Spinal cord (tissue), 9 donors: ENCODE measurements at regions not wholly inside any gene's neighbourhood (a gene's known extent, or its start where the extent isn't known, plus 50 kb on each side); places are given as distances from the start of the nearest gene placed in this dataset.
"Not testable (repeated sequence)": the region's sequence is repeated elsewhere in the genome, so short reads cannot be mapped to it uniquely, and the experiment has no call there.

Source experiments
- DNase-seq, 6 donors: peaks; one replicate each; pipeline versions ENCODE4 v3.0.0 to v3.0.0-alpha.2; 2013 to 2015; ENCODE audit warnings: low spot score in 6 of 6, low read depth in 4 of 6
- H3K27ac ChIP-seq: one replicate; pipeline ENCODE4 v1.5.1; 2013; ENCODE audit warnings: low read depth, low read length, control low read depth
- H3K27me3 ChIP-seq: one replicate; pipeline ENCODE4 v1.6.1; 2013; ENCODE audit warnings: low read length; ENCODE audit not compliant: control insufficient read depth, insufficient read depth
- H3K36me3 ChIP-seq: one replicate; pipeline ENCODE4 v1.6.1; 2013; ENCODE audit warnings: low read length; ENCODE audit not compliant: control insufficient read depth, insufficient read depth
- H3K4me1 ChIP-seq: one replicate; pipeline ENCODE4 v1.6.1; 2013; ENCODE audit warnings: low read length; ENCODE audit not compliant: control insufficient read depth, insufficient read depth
- H3K4me3 ChIP-seq: one replicate; pipeline ENCODE4 v1.5.1; 2013; ENCODE audit warnings: low read depth, low read length, control low read depth
- H3K9me3 ChIP-seq: one replicate; pipeline ENCODE4 v1.6.1; 2013; ENCODE audit warnings: low read length; ENCODE audit not compliant: control insufficient read depth, insufficient read depth
- WGBS: methylation state at CpG from one replicate; pipeline ENCODE4 v1.1.5; 2013; ENCODE audit warnings: missing lambda C conversion rate; ENCODE audit not compliant: insufficient coverage; 5-methylcytosine and 5-hydroxymethylcytosine counted together
- donor health status: healthy.

DNA sequence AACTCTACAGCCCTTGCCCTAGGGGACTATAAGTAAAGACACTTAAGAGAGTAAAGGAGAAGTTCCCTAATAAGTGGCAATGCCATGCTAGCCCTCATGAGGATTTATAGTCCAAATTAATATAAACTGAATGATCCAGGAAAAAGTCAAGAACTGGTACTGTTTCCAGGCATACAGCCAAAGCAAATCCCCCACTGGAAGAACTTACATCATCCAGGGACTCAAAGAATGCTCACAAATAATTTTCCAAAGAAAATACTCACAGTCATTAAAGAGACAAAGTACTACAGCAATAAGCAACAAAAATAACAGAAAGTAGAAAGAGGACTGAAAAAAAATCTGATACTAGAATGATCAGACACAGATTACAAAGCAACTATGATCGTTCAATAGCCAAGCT lies 79.7 kb upstream of the RAP1B start:
- Histone ChIP-seq H3K9me3 (no peaks in the 10 kb centered on the region), H3K27ac (no peak overlapping the region), H3K36me3 (no peaks in the 10 kb centered on the region), H3K27me3 (no peaks in the 10 kb centered on the region), H3K4me3 (no peak overlapping the region), H3K4me1 (no peaks in the 10 kb centered on the region)
- DNase-seq: peak in 2 of 6 donors; percentile 41 to 54
- no CpG with 5 or more reads among the region's 1 CpG for WGBS

DNA sequence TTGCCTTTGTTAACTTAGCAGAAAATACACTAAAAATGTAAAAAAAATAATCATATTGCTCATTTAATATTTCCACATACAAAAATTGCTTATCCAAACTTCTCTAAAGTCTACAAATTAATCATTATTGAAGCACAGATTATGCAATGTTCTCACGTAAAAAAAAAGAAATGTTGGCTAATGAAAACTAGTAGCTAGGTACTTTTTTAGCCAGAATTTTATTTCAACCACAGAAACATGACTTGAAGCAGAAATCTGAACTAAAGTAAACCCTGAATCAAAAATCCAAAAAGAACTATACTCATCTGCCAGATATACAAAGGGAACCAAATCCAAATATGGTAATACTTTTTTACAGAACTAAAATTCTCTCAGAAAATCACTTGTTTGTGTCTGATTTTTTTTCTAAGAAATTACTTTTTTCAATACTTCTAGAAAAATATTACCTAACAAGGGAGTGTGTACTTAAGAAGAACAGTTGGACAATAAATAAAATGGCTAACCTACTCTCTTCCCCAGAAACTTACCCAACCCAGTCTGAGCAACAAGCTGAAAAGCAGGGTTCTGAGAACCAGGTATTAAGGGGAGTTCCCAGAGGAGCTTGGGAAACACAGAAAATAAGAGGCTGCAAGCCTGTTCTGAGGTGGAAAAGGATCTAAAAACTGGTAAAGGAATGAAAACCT lies 78.4 kb upstream of the RAP1B start:
- H3K4me1 ChIP-seq: no peaks in the 10 kb centered on the region
- no peak overlapping the region for H3K4me3 ChIP-seq
- no CpG with 5 or more reads among the region's 1 CpG for WGBS
- no peak overlapping the region for H3K27ac ChIP-seq
- no peaks in the 10 kb centered on the region for H3K27me3 ChIP-seq
- no peak for DNase-seq
- no peaks in the 10 kb centered on the region for H3K9me3 ChIP-seq
- H3K36me3 ChIP-seq: no peaks in the 10 kb centered on the region

DNA sequence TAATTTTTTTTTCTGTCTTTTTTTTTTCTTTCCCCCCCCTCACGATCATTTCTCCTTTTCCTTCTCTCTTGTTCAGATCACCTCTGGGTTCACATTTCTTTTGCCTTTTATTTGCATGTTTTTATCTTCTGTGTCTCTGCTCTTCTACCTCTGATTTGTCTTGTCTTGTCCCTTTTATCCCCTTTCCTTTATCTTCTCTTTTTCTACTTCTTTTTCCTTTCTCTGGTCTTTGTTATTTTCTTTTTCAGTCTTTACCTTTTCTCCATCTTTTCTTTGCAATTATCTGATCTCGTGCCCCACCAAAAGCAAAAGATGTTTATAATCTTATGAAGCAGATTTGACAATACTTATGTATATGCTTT lies 77.8 kb upstream of the RAP1B start:
- no peaks in the 10 kb centered on the region for H3K27me3 ChIP-seq
- no peak overlapping the region for H3K4me3 ChIP-seq
- WGBS: no CpG with 5 or more reads among the region's 2 CpGs
- DNase-seq: no peak
- H3K36me3 ChIP-seq: no peaks in the 10 kb centered on the region
- no peaks in the 10 kb centered on the region for H3K9me3 ChIP-seq
- H3K4me1 ChIP-seq: no peaks in the 10 kb centered on the region
- no peak overlapping the region for H3K27ac ChIP-seq

DNA sequence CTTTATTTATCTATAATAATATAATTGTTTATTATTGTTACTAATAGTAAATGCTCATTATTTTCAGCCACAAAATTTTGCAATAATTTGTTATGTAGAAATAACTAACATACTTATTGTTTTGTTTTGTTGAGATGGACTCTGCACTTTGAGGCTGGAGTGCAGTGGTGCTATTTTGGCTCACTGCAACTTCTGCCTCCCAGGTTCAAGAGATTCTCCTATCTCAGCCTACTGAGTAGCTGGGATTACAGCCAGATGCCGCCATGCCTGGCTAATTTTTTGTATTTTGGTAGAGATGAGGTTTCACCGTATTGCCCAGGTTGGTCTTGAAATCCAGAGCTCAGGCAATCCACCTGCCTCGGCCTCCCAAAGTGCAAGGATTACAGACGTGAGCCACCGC lies 76.6 kb upstream of the RAP1B start:
- H3K27me3 ChIP-seq: no peaks in the 10 kb centered on the region
- H3K4me3 ChIP-seq: no peak overlapping the region
- WGBS: no CpG with 5 or more reads among the region's 5 CpGs
- no peaks in the 10 kb centered on the region for H3K36me3 ChIP-seq
- H3K9me3 ChIP-seq: no peaks in the 10 kb centered on the region
- DNase-seq: no peak
- H3K4me1 ChIP-seq: no peaks in the 10 kb centered on the region
- H3K27ac ChIP-seq: no peak overlapping the region

DNA sequence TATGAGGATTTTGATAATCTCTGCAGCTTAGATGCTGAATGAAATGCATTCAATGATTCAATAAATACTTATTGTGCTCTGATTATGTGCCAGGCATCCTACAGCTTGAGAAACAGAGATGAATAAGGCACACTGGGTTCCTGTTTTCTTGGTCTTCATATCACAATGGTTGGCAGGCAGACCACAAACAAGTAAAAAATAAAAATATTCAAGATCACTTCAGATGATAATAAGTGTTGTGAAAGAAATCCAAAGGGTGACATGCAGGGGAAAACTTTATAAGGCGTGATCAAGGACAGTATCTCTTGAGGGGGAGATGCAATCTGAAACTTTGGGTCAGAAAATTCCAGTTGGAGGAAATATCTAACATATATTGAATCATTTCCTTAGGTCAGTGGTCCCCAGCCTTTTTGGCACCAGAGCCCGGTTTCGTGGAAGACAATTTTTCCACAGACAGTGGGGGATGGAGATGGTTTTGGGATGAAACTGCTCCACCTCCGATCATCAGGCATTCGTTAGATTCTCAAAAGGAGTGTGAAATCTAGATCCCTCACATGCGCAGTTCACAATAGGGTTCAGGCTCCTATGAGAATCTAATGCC lies 73.7 kb upstream of the RAP1B start:
- no peak overlapping the region for H3K27ac ChIP-seq
- 70% methylated on average over 2 of the region's 6 CpGs for WGBS
- H3K4me1 ChIP-seq: no peaks in the 10 kb centered on the region
- H3K36me3 ChIP-seq: no peaks in the 10 kb centered on the region
- H3K9me3 ChIP-seq: no peaks in the 10 kb centered on the region
- H3K4me3 ChIP-seq: no peak overlapping the region
- no peak for DNase-seq
- H3K27me3 ChIP-seq: no peaks in the 10 kb centered on the region

DNA sequence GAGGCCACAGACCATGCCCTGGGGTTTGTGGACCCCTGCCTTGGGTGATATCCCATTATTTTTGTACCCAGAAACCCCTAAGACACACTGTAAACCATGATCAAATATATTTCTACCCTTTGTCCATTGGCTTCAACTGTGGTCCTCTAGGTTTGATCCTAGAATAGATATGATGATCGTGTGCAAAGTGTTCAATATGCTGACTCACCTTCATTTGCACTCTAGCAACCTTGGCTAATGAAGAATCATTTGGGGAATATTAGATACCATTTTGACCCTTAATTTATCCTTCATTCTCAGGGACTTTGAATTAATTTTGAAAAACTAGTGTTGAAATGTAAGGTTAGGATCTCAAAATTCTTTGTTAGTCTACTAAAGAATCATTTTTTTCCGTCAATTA lies 73.1 kb upstream of the RAP1B start:
- 100% methylated on average over 1 of the region's 2 CpGs for WGBS
- H3K9me3 ChIP-seq: no peaks in the 10 kb centered on the region
- no peaks in the 10 kb centered on the region for H3K36me3 ChIP-seq
- no peak overlapping the region for H3K27ac ChIP-seq
- H3K4me3 ChIP-seq: no peak overlapping the region
- H3K4me1 ChIP-seq: no peaks in the 10 kb centered on the region
- H3K27me3 ChIP-seq: no peaks in the 10 kb centered on the region
- no peak for DNase-seq

DNA sequence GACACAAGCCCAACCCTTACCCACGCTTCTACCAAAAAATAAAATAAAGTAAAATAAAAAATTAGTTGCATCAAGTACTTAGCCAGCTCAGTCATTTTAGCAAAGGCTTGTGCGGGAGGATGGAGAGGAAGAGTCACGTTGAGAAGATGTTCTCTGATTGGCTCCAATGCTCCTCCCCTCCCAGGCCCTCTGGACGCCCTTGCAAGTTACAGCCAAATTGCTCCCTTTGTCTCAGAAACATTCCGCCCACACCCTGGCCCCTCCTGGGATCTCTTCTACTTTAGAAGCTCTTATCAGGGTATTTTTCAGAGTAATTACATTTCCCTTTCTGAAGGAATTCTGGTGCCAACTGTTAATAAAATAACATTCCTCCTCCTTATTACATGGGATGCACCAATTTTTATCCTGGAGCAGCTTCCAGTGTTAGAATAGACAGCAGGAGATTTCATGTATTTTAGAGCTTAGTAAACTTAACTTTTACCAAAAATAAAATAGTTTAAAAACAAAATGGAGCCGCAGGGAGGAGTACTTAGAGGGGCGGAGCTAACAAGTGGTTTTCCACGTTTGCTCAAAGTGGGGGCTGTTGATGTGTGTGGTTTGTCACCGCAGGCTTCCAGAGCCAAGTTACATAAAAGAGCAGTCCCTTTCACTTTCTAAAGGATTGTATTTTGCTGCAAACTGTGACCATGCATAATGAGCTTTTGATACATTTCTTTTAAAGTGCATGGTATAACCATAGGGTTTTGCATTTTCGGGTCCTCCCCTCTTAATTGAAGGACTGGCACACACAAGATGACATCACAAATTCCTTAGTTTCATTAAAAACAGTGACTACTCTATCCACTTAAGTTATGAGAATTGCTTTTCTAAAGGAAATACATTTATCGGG lies 71.7 kb upstream of the RAP1B start:
- peak overlapping the region; percentile 49 for H3K27ac ChIP-seq
- 37% methylated on average over 2 of the region's 11 CpGs for WGBS
- DNase-seq: peak in 2 of 6 donors; percentile 28 to 46
- no peaks in the 10 kb centered on the region for H3K4me1 ChIP-seq
- no peaks in the 10 kb centered on the region for H3K9me3 ChIP-seq
- H3K4me3 ChIP-seq: no peak overlapping the region
- no peaks in the 10 kb centered on the region for H3K36me3 ChIP-seq
- no peaks in the 10 kb centered on the region for H3K27me3 ChIP-seq

DNA sequence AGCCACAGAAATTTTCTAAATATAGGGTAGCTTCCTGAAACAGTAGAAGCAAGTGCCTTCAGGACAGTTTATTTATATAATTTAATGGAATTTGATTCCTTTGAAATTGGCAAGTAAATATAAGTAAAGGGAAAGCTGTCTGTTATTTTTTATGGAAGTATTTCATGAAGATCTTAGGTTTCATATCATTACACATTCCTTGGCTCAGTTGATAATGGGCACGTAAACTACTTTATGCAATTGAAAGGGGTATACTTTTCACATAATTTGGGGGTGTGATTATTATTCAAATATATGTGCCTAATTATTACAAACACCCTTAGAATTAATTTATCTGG lies 71.1 kb upstream of the RAP1B start:
- no CpG with 5 or more reads among the region's 1 CpG for WGBS
- Histone ChIP-seq H3K4me3 (no peak overlapping the region), H3K4me1 (no peaks in the 10 kb centered on the region)

DNA sequence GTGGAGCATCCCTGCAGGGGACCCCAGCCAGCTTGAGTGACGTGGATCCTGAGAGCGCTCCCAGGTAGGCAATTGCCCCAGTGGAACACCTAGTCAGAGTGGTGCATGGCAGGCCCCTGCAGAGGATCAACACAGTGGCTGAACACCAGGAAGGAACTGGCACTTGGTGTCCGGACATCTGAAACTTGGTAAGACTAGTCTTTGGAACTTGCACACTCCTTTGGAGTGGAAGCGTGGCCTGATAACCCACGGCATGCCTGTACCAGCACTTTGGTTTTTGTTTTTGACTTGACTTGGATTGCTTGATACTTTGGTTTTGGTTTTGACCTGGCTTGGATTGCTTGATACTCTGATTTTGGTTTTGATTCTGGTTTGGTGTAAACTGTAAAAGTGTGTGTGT lies 69.9 kb upstream of the RAP1B start:
- not testable (repeated sequence) for H3K9me3 ChIP-seq, H3K4me1 ChIP-seq, H3K27me3 ChIP-seq, H3K27ac ChIP-seq, H3K36me3 ChIP-seq, H3K4me3 ChIP-seq, DNase-seq
- WGBS: 92% methylated on average over 5 of the region's 5 CpGs

More for the DNA sequence above, 71.1 kb upstream of the RAP1B start:
- Histone ChIP-seq H3K36me3 (no peaks in the 10 kb centered on the region), H3K9me3 (no peaks in the 10 kb centered on the region), H3K27ac (no peak overlapping the region), H3K27me3 (no peaks in the 10 kb centered on the region)
- DNase-seq: no peak

DNA sequence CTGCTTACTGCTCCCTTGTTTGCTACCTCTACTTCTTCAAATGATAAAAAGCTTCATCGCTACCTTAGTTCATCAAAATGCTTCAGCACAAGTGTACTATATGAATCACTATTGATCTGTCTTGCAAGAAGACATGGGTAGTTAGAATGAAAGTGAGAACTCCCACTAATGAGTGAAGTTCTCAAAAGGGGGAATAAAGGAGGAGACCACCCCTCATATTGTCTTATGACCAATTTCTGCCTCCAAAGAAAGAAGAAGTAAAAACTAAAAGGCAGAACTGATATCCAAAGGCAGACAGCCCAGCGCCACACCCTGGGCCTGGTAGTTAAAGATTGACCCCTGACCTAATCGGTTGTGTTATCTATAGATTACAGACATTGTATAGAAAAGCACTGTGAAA lies 63.4 kb upstream of the RAP1B start:
- WGBS: 93% methylated on average over 2 of the region's 3 CpGs
- not testable (repeated sequence) for H3K4me1 ChIP-seq, H3K9me3 ChIP-seq, H3K27ac ChIP-seq, DNase-seq, H3K36me3 ChIP-seq, H3K4me3 ChIP-seq, H3K27me3 ChIP-seq
